ENCODE measurements at regions not wholly inside any gene's neighbourhood (a gene's known extent, or its start where the extent isn't known, plus 50 kb on each side); places are given as distances from the start of the nearest gene placed in this dataset.

DNA sequence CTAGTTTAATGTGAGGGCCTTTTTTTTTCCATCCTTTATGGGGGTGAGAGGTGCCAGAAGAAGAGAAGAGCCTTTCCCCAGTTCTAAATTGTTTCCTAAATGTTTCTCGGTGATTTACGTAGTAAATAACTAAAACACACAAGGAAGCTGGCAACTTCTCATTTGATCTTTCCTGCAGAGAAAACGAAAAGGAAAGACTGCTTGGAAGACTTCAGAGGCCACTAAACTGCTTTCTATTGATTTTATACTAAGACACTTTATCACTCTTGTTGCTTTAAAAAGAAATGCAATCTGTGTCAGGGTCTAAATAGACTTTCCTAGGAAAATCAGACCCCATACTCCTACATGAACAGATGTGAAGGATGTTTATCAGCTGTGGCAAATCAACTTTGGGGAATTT lies 52.1 kb upstream of the KAZN start:
- no peak for DNase-seq (ENCODE audit: low read depth, low spot score)
- H3K4me3 ChIP-seq (ENCODE audit: low read depth, low read length): no peak overlapping the region
- in situ Hi-C loops (cut with HindIII; ENCODE audit: low sequenced_read_pairs): no loop called here
- TF ChIP-seq, protein P1, sequence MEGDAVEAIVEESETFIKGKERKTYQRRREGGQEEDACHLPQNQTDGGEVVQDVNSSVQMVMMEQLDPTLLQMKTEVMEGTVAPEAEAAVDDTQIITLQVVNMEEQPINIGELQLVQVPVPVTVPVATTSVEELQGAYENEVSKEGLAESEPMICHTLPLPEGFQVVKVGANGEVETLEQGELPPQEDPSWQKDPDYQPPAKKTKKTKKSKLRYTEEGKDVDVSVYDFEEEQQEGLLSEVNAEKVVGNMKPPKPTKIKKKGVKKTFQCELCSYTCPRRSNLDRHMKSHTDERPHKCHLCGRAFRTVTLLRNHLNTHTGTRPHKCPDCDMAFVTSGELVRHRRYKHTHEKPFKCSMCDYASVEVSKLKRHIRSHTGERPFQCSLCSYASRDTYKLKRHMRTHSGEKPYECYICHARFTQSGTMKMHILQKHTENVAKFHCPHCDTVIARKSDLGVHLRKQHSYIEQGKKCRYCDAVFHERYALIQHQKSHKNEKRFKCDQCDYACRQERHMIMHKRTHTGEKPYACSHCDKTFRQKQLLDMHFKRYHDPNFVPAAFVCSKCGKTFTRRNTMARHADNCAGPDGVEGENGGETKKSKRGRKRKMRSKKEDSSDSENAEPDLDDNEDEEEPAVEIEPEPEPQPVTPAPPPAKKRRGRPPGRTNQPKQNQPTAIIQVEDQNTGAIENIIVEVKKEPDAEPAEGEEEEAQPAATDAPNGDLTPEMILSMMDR (IDR thresholded peaks at IDR 0.05; ENCODE audit: low read depth, low read length): no peak

Data from astrocyte of the spinal cord (primary cell).